GM23338 (cell line): ENCODE measurements at regions not wholly inside any gene's neighbourhood (a gene's known extent, or its start where the extent isn't known, plus 50 kb on each side); places are given as distances from the start of the nearest gene placed in this dataset.

Experiments used
- ATAC-seq: fragments of 200-7000 bp; cut with Tn5 transposase; 3 replicates; pipeline ENCODE4 v1.9.1; 2020
- DNase-seq: peaks from one replicate; pipeline ENCODE4 v3.0.0-alpha.2; 2015; ENCODE audit warnings: low spot score
- H2AFZ ChIP-seq: fragments of 200-600 bp; sonication (generic); 2 replicates; pipeline ENCODE4 v1.8.0; 2016; ENCODE audit warnings: antibody characterized with exemption, mild to moderate bottlenecking, moderate library complexity
- H3F3A ChIP-seq: fragments of 200-600 bp; sonication (generic); replicated peaks from 2 replicates; pipeline ENCODE4 v1.8.0; 2017; ENCODE audit warnings: antibody characterized with exemption, mixed run types, low read depth
- H3K27ac ChIP-seq: fragments of 200-600 bp; sonication (generic); 2 replicates; pipeline ENCODE4 v1.6.1; 2016; ENCODE audit warnings: low read depth
- H3K27me3 ChIP-seq: fragments of 200-600 bp; sonication (generic); 2 replicates; pipeline ENCODE4 v1.8.0; 2016; ENCODE audit warnings: mild to moderate bottlenecking, mixed run types, moderate library complexity; ENCODE audit not compliant: insufficient read depth
- H3K36me3 ChIP-seq: fragments of 200-600 bp; sonication (generic); 2 replicates; pipeline ENCODE4 v1.8.0; 2016; ENCODE audit warnings: mild to moderate bottlenecking; ENCODE audit not compliant: insufficient read depth
- H3K4me1 ChIP-seq: fragments of 200-600 bp; sonication (generic); 2 replicates; pipeline ENCODE4 v1.8.0; 2016; ENCODE audit warnings: mild to moderate bottlenecking, moderate library complexity; ENCODE audit not compliant: insufficient read depth
- H3K4me2 ChIP-seq: fragments of 200-600 bp; sonication (generic); 2 replicates; pipeline ENCODE4 v1.7.1; 2017; ENCODE audit warnings: mixed run types
- H3K4me3 ChIP-seq: fragments of 200-600 bp; sonication (generic); 2 replicates; pipeline ENCODE4 v1.6.1; 2016; ENCODE audit warnings: mixed run types
- H3K79me2 ChIP-seq: fragments of 200-600 bp; sonication (generic); replicated peaks from 2 replicates; pipeline ENCODE4 v1.8.0; 2017; ENCODE audit warnings: mild to moderate bottlenecking; ENCODE audit not compliant: insufficient read depth
- H3K9me2 ChIP-seq: fragments of 200-600 bp; sonication (generic); 2 replicates; pipeline ENCODE4 v1.8.0; 2017; ENCODE audit not compliant: insufficient read depth
- H4K20me1 ChIP-seq: fragments of 200-600 bp; sonication (generic); replicated peaks from 2 replicates; pipeline ENCODE4 v1.8.0; 2017; ENCODE audit warnings: mild to moderate bottlenecking; ENCODE audit not compliant: insufficient read depth
- H3K27ac Mint-ChIP-seq: 2 replicates; pipeline ENCODE4 v1.8.0; 2020; ENCODE audit warnings: inconsistent platforms, mild to moderate bottlenecking, moderate library complexity, mixed read lengths
- H3K27me3 Mint-ChIP-seq: 3 replicates; pipeline ENCODE4 v1.8.0; 2022; ENCODE audit warnings: low read depth, mild to moderate bottlenecking, moderate library complexity, mixed read lengths, inconsistent platforms; ENCODE audit not compliant: insufficient read depth, poor library complexity
- H3K36me3 Mint-ChIP-seq: 3 replicates; pipeline ENCODE4 v1.8.0; 2021; ENCODE audit warnings: low read depth, mild to moderate bottlenecking, inconsistent platforms, moderate library complexity, mixed read lengths
- H3K4me1 Mint-ChIP-seq: 3 replicates; pipeline ENCODE4 v1.8.0; 2020; ENCODE audit warnings: mild to moderate bottlenecking, inconsistent platforms, mixed read lengths
- H3K4me3 Mint-ChIP-seq: 3 replicates; pipeline ENCODE4 v1.8.0; 2021; ENCODE audit warnings: moderate library complexity, mild to moderate bottlenecking, inconsistent platforms, mixed read lengths
- H3K9me3 Mint-ChIP-seq: 3 replicates; pipeline ENCODE4 v1.8.0; 2020; ENCODE audit warnings: moderate library complexity, mild to moderate bottlenecking, inconsistent platforms, mixed read lengths
- CREB1 ChIP-seq: fragments of 250-450 bp; sonication (Bioruptor Pico); IDR thresholded peaks from 2 replicates; pipeline ENCODE4 v1.5.0; 2020; ENCODE audit warnings: low read depth, mild to moderate bottlenecking, moderate library complexity
- EZH2 ChIP-seq: fragments of 200-600 bp; sonication (generic); IDR thresholded peaks from one replicate; pipeline ENCODE4 v1.8.0; 2017; ENCODE audit warnings: antibody characterized with exemption, mild to moderate bottlenecking, low read depth; ENCODE audit not compliant: unreplicated experiment
- EZH2phosphoT487 ChIP-seq: fragments of 200-600 bp; sonication (generic); IDR thresholded peaks from one replicate; pipeline ENCODE4 v1.8.1; 2018; ENCODE audit warnings: antibody characterized with exemption; ENCODE audit not compliant: unreplicated experiment
- JUNB ChIP-seq: IDR thresholded peaks from one replicate; pipeline ENCODE4 v1.6.1; 2016; ENCODE audit warnings: antibody characterized with exemption; ENCODE audit not compliant: unreplicated experiment
- NANOG ChIP-seq: IDR thresholded peaks from 2 replicates; pipeline ENCODE4 v1.6.1; 2016; ENCODE audit warnings: antibody characterized with exemption, borderline replicate concordance
- REST ChIP-seq: IDR thresholded peaks from one replicate; pipeline ENCODE4 v1.6.1; 2018; ENCODE audit warnings: antibody characterized with exemption; ENCODE audit not compliant: unreplicated experiment
- STAT1 ChIP-seq: IDR thresholded peaks from one replicate; pipeline ENCODE4 v1.6.1; 2016; ENCODE audit warnings: antibody characterized with exemption; ENCODE audit not compliant: unreplicated experiment
- TF ChIP-seq, protein P1 (sequence below), 2 experiments: fragments of 200-600 bp in 1 of 2; sonication (generic) in 1 of 2; conservative IDR thresholded peaks; 2 replicates each; pipeline versions ENCODE4 v1.5.1 to v1.6.1; 2016 to 2017; ENCODE audit warnings: antibody characterized with exemption in 2 of 2, low read depth in 2 of 2, mild to moderate bottlenecking in 2 of 2, moderate library complexity in 1 of 2
- TF ChIP-seq, protein P2 (sequence below): IDR thresholded peaks from 2 replicates; pipeline ENCODE4 v1.6.1; 2016; ENCODE audit warnings: antibody characterized with exemption

GRCh38 chr18:46273861-46274260, 169.7 kb downstream of the HAUS1 start:
- TF ChIP-seq NANOG, result no peak
- no peak for TF ChIP-seq CREB1 (CRISPR knock-in tag)
- TF ChIP-seq, protein P1, sequence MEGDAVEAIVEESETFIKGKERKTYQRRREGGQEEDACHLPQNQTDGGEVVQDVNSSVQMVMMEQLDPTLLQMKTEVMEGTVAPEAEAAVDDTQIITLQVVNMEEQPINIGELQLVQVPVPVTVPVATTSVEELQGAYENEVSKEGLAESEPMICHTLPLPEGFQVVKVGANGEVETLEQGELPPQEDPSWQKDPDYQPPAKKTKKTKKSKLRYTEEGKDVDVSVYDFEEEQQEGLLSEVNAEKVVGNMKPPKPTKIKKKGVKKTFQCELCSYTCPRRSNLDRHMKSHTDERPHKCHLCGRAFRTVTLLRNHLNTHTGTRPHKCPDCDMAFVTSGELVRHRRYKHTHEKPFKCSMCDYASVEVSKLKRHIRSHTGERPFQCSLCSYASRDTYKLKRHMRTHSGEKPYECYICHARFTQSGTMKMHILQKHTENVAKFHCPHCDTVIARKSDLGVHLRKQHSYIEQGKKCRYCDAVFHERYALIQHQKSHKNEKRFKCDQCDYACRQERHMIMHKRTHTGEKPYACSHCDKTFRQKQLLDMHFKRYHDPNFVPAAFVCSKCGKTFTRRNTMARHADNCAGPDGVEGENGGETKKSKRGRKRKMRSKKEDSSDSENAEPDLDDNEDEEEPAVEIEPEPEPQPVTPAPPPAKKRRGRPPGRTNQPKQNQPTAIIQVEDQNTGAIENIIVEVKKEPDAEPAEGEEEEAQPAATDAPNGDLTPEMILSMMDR (conservative IDR thresholded peaks at IDR 0.05; ENCODE audit: low read depth in 2 of 2), result no peak
- Mint-ChIP-seq H3K36me3 (peaks cover 3% of the 10 kb centered on the region; the same call in 1 of the 3 replicates), H3K4me3 (no peak overlapping the region)

DNA sequence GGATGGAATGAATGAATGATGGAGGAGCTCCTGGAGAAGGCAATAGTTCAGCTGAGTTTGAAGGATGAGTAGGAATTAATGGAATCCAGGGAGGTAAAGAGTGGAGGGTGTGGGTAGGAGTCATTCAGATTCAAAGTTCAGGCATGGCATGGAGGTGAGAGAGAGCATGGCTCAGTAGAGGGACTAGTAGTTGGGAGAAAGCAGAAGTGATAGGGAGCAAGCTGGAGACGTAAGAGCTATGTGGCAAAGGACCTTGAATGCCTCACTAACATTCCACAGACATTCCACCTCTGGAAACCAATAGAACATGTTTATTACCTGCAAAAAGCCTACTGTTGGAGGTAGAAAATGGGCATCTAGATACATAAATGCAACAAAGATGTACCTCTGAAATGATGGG, 170.1 kb downstream of the HAUS1 start:
- ATAC-seq, result peak; percentile 61
- peaks cover 4% of the 10 kb centered on the region; the same call in 1 of the 2 replicates for H3K4me1 ChIP-seq
- TF ChIP-seq STAT1 (no peak), NANOG (no peak), JUNB (no peak), EZH2phosphoT487 (no peak), EZH2 (no peak), CREB1 (CRISPR knock-in tag) (no peak), REST (no peak)
- TF ChIP-seq, protein P2, sequence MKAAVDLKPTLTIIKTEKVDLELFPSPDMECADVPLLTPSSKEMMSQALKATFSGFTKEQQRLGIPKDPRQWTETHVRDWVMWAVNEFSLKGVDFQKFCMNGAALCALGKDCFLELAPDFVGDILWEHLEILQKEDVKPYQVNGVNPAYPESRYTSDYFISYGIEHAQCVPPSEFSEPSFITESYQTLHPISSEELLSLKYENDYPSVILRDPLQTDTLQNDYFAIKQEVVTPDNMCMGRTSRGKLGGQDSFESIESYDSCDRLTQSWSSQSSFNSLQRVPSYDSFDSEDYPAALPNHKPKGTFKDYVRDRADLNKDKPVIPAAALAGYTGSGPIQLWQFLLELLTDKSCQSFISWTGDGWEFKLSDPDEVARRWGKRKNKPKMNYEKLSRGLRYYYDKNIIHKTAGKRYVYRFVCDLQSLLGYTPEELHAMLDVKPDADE, result no peak

More at GRCh38 chr18:46273861-46274260, 169.7 kb downstream of the HAUS1 start:
- DNase-seq (no peak), ATAC-seq (no peak)
- no peaks in the 10 kb centered on the region for H3K27me3 Mint-ChIP-seq
- no peak overlapping the region for H3K27ac Mint-ChIP-seq
- Histone ChIP-seq H3K9me2 (no peaks in the 10 kb centered on the region), H2AFZ (no peak overlapping the region), H3K4me3 (no peak overlapping the region), H3F3A (no peaks in the 10 kb centered on the region), H3K36me3 (no peaks in the 10 kb centered on the region), H3K4me1 (peaks cover 4% of the 10 kb centered on the region; the same call in 1 of the 2 replicates), H3K4me2 (no peak overlapping the region), H3K27me3 (no peaks in the 10 kb centered on the region), H4K20me1 (peaks cover 6% of the 10 kb centered on the region; the same call in 1 of the 2 replicates), H3K79me2 (no peaks in the 10 kb centered on the region), H3K27ac (no peak overlapping the region)
- peaks cover 35% of the 10 kb centered on the region for H3K4me1 Mint-ChIP-seq
- H3K9me3 Mint-ChIP-seq, result no peaks in the 10 kb centered on the region

More for the DNA sequence above, 170.1 kb downstream of the HAUS1 start:
- H3F3A ChIP-seq, result no peaks in the 10 kb centered on the region
- H3K9me2 ChIP-seq, result no peaks in the 10 kb centered on the region
- H3K27ac ChIP-seq, result no peak overlapping the region
- Mint-ChIP-seq H3K27me3 (no peaks in the 10 kb centered on the region), H3K9me3 (no peaks in the 10 kb centered on the region), H3K4me1 (peaks cover 38% of the 10 kb centered on the region), H3K4me3 (no peak overlapping the region), H3K36me3 (no peaks in the 10 kb centered on the region), H3K27ac (no peak overlapping the region)
- peaks cover 6% of the 10 kb centered on the region; the same call in 1 of the 2 replicates for H4K20me1 ChIP-seq
- H3K4me3 ChIP-seq, result no peak overlapping the region
- H2AFZ ChIP-seq, result no peak overlapping the region
- no peak overlapping the region for H3K4me2 ChIP-seq
- H3K79me2 ChIP-seq, result no peaks in the 10 kb centered on the region
- no peaks in the 10 kb centered on the region for H3K36me3 ChIP-seq
- DNase-seq, result peak; percentile 50
- H3K27me3 ChIP-seq, result no peaks in the 10 kb centered on the region
